ENCODE measurements at regions not wholly inside any gene's neighbourhood (a gene's known extent, or its start where the extent isn't known, plus 50 kb on each side); places are given as distances from the start of the nearest gene placed in this dataset.

- TF ChIP-seq CTCF (IDR thresholded peaks at IDR 0.05; ENCODE audit: unreplicated experiment): no peak
Observed at GRCh38 chr15:93493172-93493571, 404.2 kb upstream of the RGMA start.

GRCh38 chr15:93491291-93491690, 402.3 kb upstream of the RGMA start:
- CTCF ChIA-PET: interaction anchor here (0.6 kb wide), 1 partner anchor 755 kb away, joined by 5 read pairs; no protein-coding TSS in a partner anchor
- H3K4me3 Mint-ChIP-seq (ENCODE audit: low read depth, unreplicated experiment): no peak overlapping the region
- BruUV-seq (replicated peaks): no TSS peak

More at GRCh38 chr15:93493172-93493571, 404.2 kb upstream of the RGMA start:
- CTCF ChIA-PET: no interaction called here
- Mint-ChIP-seq H3K4me1 (ENCODE audit: low read depth, unreplicated experiment) (no peaks in the 10 kb centered on the region), H3K4me3 (ENCODE audit: low read depth, unreplicated experiment) (no peak overlapping the region), H3K9me3 (ENCODE audit: low read depth, unreplicated experiment) (no peaks in the 10 kb centered on the region), H3K36me3 (ENCODE audit: insufficient read depth, unreplicated experiment) (no peaks in the 10 kb centered on the region), H3K27me3 (ENCODE audit: unreplicated experiment) (peaks cover 11% of the 10 kb centered on the region), H3K27ac (ENCODE audit: unreplicated experiment) (no peak overlapping the region)
- intact Hi-C loops (cut with micrococcal nuclease; ENCODE audit: unreplicated experiment): no loop called here
- DNase-seq: no peak
- no TSS peak for BruUV-seq (replicated peaks)

GRCh38 chr15:93488296-93488713, 399.3 kb upstream of the RGMA start:
- no peaks in the 10 kb centered on the region for H3K9me3 Mint-ChIP-seq (ENCODE audit: low read depth, unreplicated experiment)
- no peak overlapping the region for H3K4me3 Mint-ChIP-seq (ENCODE audit: low read depth, unreplicated experiment)
- DNase-seq: no peak

More at GRCh38 chr15:93491291-93491690, 402.3 kb upstream of the RGMA start:
- H3K4me1 Mint-ChIP-seq (ENCODE audit: low read depth, unreplicated experiment): no peaks in the 10 kb centered on the region
- DNase-seq: no peak
- H3K36me3 Mint-ChIP-seq (ENCODE audit: insufficient read depth, unreplicated experiment): no peaks in the 10 kb centered on the region
- intact Hi-C loops (cut with micrococcal nuclease; ENCODE audit: unreplicated experiment): no loop called here
- H3K27me3 Mint-ChIP-seq (ENCODE audit: unreplicated experiment): peaks cover 11% of the 10 kb centered on the region
- H3K27ac Mint-ChIP-seq (ENCODE audit: unreplicated experiment): no peak overlapping the region
- H3K9me3 Mint-ChIP-seq (ENCODE audit: low read depth, unreplicated experiment): no peaks in the 10 kb centered on the region
- no peak for TF ChIP-seq CTCF (IDR thresholded peaks at IDR 0.05; ENCODE audit: unreplicated experiment)

GRCh38 chr15:93486407-93487117, 397.6 kb upstream of the RGMA start:
- Mint-ChIP-seq H3K27ac (ENCODE audit: unreplicated experiment) (no peak overlapping the region), H3K36me3 (ENCODE audit: insufficient read depth, unreplicated experiment) (no peaks in the 10 kb centered on the region), H3K9me3 (ENCODE audit: low read depth, unreplicated experiment) (peaks cover 3% of the 10 kb centered on the region), H3K4me1 (ENCODE audit: low read depth, unreplicated experiment) (no peaks in the 10 kb centered on the region), H3K27me3 (ENCODE audit: unreplicated experiment) (peaks cover 10% of the 10 kb centered on the region), H3K4me3 (ENCODE audit: low read depth, unreplicated experiment) (no peak overlapping the region)
- intact Hi-C loops (cut with micrococcal nuclease; ENCODE audit: unreplicated experiment): no loop called here
- CTCF ChIA-PET: no interaction called here
- BruUV-seq (replicated peaks): no TSS peak
- DNase-seq: no peak
- no peak for TF ChIP-seq CTCF (IDR thresholded peaks at IDR 0.05; ENCODE audit: unreplicated experiment)

More at GRCh38 chr15:93488296-93488713, 399.3 kb upstream of the RGMA start:
- Mint-ChIP-seq H3K27ac (ENCODE audit: unreplicated experiment) (no peak overlapping the region), H3K27me3 (ENCODE audit: unreplicated experiment) (peaks cover 11% of the 10 kb centered on the region), H3K36me3 (ENCODE audit: insufficient read depth, unreplicated experiment) (no peaks in the 10 kb centered on the region), H3K4me1 (ENCODE audit: low read depth, unreplicated experiment) (no peaks in the 10 kb centered on the region)
- intact Hi-C loops (cut with micrococcal nuclease; ENCODE audit: unreplicated experiment): no loop called here
- CTCF ChIA-PET: no interaction called here
- BruUV-seq (replicated peaks): no TSS peak
- no peak for TF ChIP-seq CTCF (IDR thresholded peaks at IDR 0.05; ENCODE audit: unreplicated experiment)
